LNCaP clone FGC (cell line): ENCODE measurements at regions not wholly inside any gene's neighbourhood (a gene's known extent, or its start where the extent isn't known, plus 50 kb on each side); places are given as distances from the start of the nearest gene placed in this dataset.
"Not testable (repeated sequence)": the region's sequence is repeated elsewhere in the genome, so short reads cannot be mapped to it uniquely, and the experiment has no call there.

Experiments
- DNase-seq: peaks from one replicate; pipeline ENCODE4 v3.0.0-alpha.2; 2011; ENCODE audit warnings: low read depth
- H3K4me3 ChIP-seq: 2 replicates; pipeline ENCODE4 v1.5.1; 2011; ENCODE audit warnings: mild to moderate bottlenecking, low read depth, low read length, control low read depth
- TF ChIP-seq, protein P1 (sequence below): IDR thresholded peaks from 2 replicates; pipeline ENCODE4 v1.5.1; 2012; ENCODE audit warnings: mild to moderate bottlenecking; ENCODE audit not compliant: control insufficient read depth, insufficient read depth; ENCODE audit errors: extremely low read depth

DNA sequence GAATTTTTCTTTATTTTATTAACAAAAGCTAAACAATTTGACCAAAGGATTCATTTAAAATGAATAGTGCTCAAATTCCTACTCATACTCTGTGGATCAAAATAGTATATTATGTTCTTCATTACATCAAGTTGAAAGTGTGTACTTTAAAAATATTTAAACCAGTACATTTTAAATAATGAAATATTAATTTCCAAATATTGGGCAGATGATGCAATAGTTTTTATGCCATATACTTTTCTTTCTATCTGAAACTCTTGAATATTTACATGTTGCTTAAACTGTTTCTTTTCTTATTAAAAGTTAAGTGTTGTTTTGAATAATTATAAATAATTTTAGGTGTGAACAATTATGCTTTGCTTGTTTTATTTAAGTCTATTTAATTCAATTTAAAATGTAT, 144.7 kb upstream of the TMPRSS15 start:
- TF ChIP-seq, protein P1, sequence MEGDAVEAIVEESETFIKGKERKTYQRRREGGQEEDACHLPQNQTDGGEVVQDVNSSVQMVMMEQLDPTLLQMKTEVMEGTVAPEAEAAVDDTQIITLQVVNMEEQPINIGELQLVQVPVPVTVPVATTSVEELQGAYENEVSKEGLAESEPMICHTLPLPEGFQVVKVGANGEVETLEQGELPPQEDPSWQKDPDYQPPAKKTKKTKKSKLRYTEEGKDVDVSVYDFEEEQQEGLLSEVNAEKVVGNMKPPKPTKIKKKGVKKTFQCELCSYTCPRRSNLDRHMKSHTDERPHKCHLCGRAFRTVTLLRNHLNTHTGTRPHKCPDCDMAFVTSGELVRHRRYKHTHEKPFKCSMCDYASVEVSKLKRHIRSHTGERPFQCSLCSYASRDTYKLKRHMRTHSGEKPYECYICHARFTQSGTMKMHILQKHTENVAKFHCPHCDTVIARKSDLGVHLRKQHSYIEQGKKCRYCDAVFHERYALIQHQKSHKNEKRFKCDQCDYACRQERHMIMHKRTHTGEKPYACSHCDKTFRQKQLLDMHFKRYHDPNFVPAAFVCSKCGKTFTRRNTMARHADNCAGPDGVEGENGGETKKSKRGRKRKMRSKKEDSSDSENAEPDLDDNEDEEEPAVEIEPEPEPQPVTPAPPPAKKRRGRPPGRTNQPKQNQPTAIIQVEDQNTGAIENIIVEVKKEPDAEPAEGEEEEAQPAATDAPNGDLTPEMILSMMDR: no peak
- no peak overlapping the region for H3K4me3 ChIP-seq
- DNase-seq: no peak

DNA sequence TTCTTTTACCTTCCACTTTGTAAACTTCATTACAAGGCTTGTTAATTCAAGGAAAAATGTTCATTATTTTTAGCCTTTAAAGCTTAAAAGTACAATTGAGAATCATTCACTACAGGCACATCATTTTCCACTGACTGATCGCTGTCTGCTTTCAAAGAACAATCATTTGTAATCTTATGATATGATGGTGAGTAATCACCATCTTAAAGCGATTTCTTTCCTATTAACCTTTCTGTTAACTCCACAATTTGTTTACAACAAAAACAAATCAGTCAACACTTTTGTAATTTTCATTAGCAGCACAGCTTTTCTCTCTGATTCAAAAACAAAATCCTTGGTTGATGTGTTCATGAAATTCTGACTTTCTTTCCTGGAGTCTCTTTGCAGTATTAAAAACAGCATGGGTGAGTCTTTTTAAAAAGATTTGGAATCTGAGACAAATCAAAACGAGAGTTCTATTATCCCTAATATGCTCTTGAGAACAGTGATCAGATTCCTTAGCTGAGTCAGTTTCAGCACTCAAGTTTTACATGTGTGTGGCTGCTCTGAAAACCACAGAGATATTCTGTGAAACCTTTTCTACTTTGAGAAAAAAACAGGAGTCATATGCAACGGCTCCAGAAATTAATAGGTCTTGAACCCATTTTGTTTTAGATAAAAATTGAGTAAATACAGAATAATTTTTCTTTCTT, 145.8 kb upstream of the TMPRSS15 start:
- TF ChIP-seq, protein P1: no peak
- no peak overlapping the region for H3K4me3 ChIP-seq
- no peak for DNase-seq

DNA sequence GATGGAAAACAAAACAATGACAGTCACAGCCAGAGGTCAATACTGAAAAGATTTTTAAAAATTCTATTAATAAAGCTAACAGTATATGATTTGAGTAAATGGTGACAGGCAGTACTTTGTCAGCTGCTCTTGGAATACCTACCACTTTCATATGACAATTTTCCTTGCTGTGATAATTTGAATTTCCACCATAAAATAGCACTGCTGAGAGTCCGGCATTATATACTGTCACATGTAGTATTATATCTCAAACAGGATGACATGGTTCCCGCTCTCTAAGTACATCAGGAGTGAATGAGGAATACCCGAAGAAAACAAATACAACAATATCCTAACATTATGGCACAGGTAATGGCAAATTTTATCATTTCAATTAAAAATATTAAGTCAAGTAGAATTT, 146.8 kb upstream of the TMPRSS15 start:
- DNase-seq: no peak
- TF ChIP-seq, protein P1: no peak
- H3K4me3 ChIP-seq: no peak overlapping the region

DNA sequence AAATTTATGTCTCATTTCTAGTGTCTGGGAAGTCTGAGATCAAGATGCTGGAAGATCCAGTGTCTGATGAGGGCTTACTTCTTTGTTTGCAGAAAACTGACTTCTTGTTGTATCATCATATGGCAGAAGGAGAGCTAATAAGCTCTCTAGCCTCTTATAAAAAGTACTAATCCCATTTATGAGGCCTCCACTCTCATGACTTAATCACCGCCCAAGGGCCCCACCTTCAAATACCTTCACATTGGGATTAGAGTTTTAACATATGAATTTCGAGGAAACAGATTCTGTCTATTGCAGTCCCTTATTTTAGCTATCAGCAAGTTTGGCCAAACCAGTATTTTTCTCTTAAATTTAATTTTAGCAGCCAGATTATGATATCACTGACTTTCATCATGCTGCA, 150.2 kb upstream of the TMPRSS15 start:
- no peak overlapping the region for H3K4me3 ChIP-seq
- DNase-seq: no peak
- TF ChIP-seq, protein P1: no peak

DNA sequence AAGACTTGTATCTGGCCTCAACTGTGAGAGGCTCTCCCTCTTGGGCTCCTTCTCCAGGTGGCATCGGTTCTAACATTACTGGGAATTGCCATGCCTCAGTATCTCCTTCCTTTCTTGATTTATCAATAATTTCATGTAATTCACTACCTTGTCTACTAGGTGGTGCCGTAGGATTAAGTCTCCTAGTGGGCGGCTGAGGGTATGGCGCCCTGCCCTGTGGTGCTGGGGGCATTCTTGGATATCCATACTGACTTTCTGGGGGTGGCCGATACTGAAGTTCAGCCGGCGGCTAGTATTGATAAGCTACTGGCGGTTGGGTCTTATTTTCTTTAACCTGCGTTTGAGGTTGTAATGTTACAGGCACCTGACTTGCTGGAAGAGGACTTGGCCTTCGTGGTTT, 164.2 kb upstream of the TMPRSS15 start:
- not testable (repeated sequence) for DNase-seq, H3K4me3 ChIP-seq

DNA sequence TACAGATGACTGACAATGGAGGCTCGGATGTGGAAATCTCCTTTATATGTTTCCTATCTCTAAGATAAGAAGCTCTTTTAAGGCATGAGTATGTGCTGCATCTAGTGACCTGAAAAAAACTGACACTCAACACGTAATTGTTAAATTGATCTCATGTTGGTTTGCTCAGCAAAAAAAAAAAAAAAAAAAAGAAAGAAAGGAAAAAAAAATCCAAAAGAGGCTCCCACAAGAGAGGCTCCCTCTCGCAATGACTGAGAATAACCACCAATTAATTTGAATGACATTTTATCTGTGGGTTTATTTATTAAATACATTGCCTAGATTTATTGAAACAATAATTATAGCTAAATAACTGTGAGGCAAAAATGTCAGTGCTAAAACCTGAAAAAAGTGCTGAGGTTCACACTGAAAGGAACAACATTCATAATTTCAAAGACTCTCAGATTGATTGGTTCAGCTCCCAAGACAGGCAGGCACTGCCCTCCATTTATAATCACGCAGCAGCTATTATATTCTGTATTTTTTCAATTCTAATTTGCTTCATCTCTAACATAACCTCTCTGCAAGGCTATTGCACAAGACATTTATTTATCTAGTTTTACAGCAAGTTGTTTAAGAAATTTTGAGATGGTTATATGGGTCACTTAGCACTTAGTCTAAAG, 184.5 kb upstream of the TMPRSS15 start:
- no peak for DNase-seq
- H3K4me3 ChIP-seq: no peak overlapping the region
- TF ChIP-seq, protein P1: no peak

DNA sequence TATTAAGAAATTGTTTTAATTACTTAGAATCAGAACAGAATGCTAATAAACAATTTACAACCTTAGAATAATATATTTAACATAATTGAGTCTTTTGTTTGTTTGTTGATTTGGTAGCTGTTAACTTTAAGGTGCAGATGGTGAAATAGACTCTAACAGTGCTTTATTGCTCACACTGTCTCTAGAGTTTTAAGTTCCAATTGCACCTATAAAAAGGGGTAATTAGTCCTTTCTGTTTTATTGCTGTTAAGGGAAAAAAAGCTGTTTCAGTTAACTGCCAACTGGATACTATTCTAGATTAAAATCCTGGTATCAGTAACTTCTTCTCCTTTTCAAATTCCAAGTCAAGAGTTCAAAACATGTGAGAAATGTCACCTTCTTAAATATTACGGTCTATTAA, 197.6 kb upstream of the TMPRSS15 start:
- no peak overlapping the region for H3K4me3 ChIP-seq
- DNase-seq: no peak
- TF ChIP-seq, protein P1: no peak
